ENCODE measurements at regions not wholly inside any gene's neighbourhood (a gene's known extent, or its start where the extent isn't known, plus 50 kb on each side); places are given as distances from the start of the nearest gene placed in this dataset.

DNA sequence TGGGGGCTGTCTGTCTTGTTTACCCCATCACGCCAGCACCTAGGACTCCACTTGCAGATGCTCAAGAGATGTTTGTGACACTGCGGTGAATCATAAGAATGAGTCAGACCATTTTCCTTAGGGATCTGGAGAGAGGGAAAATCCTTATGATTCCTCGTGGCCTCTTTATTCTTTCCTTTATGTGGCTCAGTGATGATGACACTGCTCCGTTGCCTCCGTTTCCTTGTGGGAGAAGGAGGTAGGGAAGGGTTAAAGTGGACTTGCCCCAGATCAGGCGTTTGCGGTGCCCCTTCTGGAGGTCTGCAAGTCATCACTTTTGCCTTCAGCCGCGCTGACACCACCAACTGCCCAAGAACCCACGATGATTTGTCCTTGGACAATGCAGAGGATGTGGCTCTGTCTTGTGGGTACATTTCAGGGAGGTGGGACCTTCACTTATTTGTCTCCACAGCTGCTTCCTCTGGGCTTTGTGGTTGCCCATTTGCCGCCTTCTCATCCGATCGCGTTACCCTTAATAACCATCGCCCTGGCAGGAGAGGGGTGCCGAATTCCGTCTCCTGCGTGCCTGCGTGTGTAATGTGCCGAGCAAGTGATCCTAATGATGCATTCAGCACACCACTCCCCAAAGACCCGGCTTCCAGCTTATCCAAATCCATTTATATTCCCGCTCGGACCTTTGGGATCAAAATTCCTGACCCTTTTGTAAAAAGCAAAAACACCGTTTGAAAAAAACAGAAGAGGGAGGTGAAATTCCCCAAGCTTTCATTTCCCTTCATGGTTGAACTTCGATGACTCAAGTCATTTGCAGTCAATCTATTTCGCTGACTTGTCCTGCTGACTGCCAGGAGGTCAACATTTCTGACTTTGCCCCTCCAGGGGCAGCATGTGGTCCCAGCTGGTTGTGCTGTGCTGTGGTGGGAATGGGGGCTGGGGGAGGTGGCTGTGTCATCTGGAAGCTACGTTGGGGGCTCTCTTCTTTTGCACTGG lies 87.2 kb upstream of the IRX3 start:
- H3K9ac ChIP-seq (ENCODE audit: low read depth, low read length) = no peak overlapping the region
- H3K27me3 ChIP-seq (ENCODE audit: control insufficient read depth, insufficient read depth, low read length) = no peaks in the 10 kb centered on the region
- H3K9me3 ChIP-seq (ENCODE audit: control insufficient read depth, insufficient read depth, low read length) = no peaks in the 10 kb centered on the region
- H3K27ac ChIP-seq (ENCODE audit: low read depth, low read length) = no peak overlapping the region
- H3K4me1 ChIP-seq (ENCODE audit: control insufficient read depth, insufficient read depth, low read length) = no peaks in the 10 kb centered on the region
- H3K4me3 ChIP-seq (ENCODE audit: low read depth, low read length) = no peak overlapping the region
- H3K36me3 ChIP-seq (ENCODE audit: control insufficient read depth, insufficient read depth, low read length) = no peaks in the 10 kb centered on the region

DNA sequence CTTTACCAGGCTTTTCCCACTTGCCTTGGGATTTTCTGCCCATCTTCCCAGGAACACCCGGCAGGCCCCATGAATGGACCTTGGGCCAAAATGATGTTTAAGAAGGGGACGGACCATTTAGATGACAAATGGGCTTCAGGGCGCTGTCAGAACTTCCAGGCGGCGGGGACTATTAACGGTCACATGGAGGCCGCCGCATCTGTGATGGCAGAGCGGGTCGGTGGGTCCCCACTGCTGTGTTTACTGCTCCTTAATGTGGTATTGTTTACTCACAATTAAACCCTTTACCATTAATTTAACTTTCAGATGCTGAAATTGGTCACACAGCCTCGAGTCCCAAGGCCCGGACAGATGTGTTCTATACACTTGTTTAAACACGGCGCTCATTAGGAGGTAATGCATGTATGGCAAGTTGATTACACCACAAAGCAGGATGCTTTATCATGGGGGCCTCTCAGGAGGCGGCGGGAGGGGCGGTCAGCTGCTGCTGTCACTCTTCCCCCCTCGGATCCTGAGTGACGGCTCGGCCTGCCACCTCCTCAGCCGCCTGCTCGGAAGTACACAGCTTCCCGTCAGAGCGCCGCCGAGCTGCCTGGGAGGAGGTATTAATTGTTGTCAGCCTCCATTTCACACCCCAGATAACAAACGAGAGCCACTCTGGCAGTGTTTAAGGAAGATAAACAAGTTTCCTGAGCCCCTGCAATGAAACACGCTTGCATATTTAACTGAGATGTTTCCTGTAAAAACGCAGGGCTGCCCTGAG lies 83.9 kb upstream of the IRX3 start:
- Histone ChIP-seq H3K27me3 (ENCODE audit: control insufficient read depth, insufficient read depth, low read length) (no peaks in the 10 kb centered on the region), H3K4me3 (ENCODE audit: low read depth, low read length) (no peak overlapping the region), H3K27ac (ENCODE audit: low read depth, low read length) (no peak overlapping the region), H3K9ac (ENCODE audit: low read depth, low read length) (no peak overlapping the region), H3K9me3 (ENCODE audit: control insufficient read depth, insufficient read depth, low read length) (no peaks in the 10 kb centered on the region), H3K4me1 (ENCODE audit: control insufficient read depth, insufficient read depth, low read length) (no peaks in the 10 kb centered on the region), H3K36me3 (ENCODE audit: control insufficient read depth, insufficient read depth, low read length) (no peaks in the 10 kb centered on the region)

DNA sequence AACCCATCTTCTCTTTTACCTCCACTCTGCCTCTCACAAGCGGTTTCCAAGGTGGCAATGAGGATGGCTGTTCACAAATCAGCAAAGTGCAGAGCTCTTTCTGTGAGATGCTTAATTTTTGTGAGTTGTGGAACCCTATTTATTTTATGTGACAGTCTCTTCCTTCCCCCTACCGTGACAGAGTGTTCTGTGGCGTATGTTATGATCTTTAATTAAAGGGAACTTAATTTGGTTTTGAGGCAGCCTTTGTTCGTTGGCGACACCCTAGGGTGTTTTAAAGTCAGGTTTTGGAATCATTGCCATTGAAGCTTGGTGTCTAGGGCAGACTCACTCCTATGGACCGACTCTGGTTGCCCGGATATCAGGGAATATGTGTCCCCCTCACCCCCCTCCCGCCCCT lies 83.3 kb upstream of the IRX3 start:
- Histone ChIP-seq H3K9me3 (ENCODE audit: control insufficient read depth, insufficient read depth, low read length) (no peaks in the 10 kb centered on the region), H3K4me1 (ENCODE audit: control insufficient read depth, insufficient read depth, low read length) (no peaks in the 10 kb centered on the region), H3K27ac (ENCODE audit: low read depth, low read length) (no peak overlapping the region), H3K27me3 (ENCODE audit: control insufficient read depth, insufficient read depth, low read length) (no peaks in the 10 kb centered on the region), H3K36me3 (ENCODE audit: control insufficient read depth, insufficient read depth, low read length) (no peaks in the 10 kb centered on the region), H3K9ac (ENCODE audit: low read depth, low read length) (no peak overlapping the region), H3K4me3 (ENCODE audit: low read depth, low read length) (no peak overlapping the region)

DNA sequence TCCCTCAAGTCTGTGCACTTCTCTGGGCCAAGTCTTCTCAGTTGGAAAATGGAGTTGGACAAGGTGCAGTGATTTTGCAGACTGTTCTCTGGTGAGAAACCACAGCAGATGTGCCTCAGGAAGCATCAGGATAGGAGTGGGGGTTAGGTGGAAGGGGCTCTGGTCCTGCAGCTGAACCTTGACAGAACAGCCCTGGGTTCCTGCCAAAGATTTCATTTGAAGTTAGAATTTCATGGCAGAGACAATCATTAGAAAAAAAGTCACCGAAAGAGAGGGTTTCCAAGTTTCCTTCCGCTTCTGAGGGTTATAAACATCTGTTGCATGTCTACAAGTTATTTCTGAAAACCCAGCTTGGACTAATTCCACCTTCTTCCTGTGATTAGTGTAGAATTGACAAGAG lies 80.4 kb upstream of the IRX3 start:
- Histone ChIP-seq H3K4me3 (ENCODE audit: low read depth, low read length) (no peak overlapping the region), H3K27ac (ENCODE audit: low read depth, low read length) (no peak overlapping the region), H3K9ac (ENCODE audit: low read depth, low read length) (no peak overlapping the region), H3K27me3 (ENCODE audit: control insufficient read depth, insufficient read depth, low read length) (no peaks in the 10 kb centered on the region), H3K36me3 (ENCODE audit: control insufficient read depth, insufficient read depth, low read length) (no peaks in the 10 kb centered on the region), H3K9me3 (ENCODE audit: control insufficient read depth, insufficient read depth, low read length) (no peaks in the 10 kb centered on the region), H3K4me1 (ENCODE audit: control insufficient read depth, insufficient read depth, low read length) (peaks cover 13% of the 10 kb centered on the region)

DNA sequence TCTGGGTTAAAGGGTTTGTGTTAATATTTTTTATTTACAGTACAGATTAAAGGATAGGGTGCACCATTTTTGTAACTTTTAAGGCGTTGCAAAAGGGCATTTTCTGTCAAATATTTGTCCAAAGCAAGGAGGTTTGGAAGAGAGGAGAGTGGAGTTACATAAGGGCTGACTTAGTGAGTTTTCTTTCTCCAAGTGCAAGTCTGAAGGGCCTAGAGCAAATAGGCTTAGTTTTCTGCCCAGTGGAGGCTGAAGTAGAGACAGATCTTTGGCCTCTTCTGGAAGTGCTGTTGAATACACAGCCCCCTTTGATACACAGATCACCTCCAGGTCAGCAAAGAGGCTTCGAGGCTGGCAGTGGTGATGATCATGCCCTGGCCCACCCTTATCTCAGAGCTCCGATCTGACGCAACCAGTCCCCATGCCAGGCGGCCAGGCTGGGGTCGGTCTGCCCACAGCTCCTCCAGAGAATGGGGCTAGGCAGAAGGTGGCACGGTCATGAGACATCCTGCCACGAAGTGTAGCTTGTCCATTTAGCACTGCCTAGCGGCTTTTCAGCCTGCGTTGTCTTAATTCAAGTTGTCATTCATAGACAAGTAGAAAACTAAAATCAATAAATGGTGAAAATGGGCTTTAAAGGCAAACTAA lies 79.5 kb upstream of the IRX3 start:
- Histone ChIP-seq H3K9me3 (ENCODE audit: control insufficient read depth, insufficient read depth, low read length) (no peaks in the 10 kb centered on the region), H3K4me1 (ENCODE audit: control insufficient read depth, insufficient read depth, low read length) (peaks cover 13% of the 10 kb centered on the region), H3K27ac (ENCODE audit: low read depth, low read length) (no peak overlapping the region), H3K9ac (ENCODE audit: low read depth, low read length) (no peak overlapping the region), H3K27me3 (ENCODE audit: control insufficient read depth, insufficient read depth, low read length) (no peaks in the 10 kb centered on the region), H3K36me3 (ENCODE audit: control insufficient read depth, insufficient read depth, low read length) (no peaks in the 10 kb centered on the region), H3K4me3 (ENCODE audit: low read depth, low read length) (no peak overlapping the region)

DNA sequence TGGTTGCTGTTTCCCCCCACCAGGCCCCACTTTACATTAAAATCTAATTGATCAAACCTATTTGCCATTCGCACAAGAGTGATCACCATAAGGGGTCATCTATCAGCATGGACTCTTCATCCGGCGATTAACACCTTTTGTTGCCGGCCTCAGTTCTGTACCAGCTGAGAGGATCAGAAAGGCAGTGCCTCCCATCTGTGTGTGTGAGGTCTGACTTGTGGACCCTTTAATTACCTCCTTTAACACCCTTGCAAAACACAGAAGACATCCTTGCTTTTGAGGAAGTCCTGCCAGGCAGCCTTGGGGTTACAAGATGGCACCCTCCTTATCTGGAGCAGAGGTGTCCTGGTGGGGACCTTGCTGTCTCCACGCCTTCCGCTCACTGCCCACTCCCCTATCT lies 77.2 kb upstream of the IRX3 start:
- H3K36me3 ChIP-seq (ENCODE audit: control insufficient read depth, insufficient read depth, low read length) = no peaks in the 10 kb centered on the region
- H3K4me3 ChIP-seq (ENCODE audit: low read depth, low read length) = no peak overlapping the region
- no peak overlapping the region for H3K27ac ChIP-seq (ENCODE audit: low read depth, low read length)
- no peak overlapping the region for H3K9ac ChIP-seq (ENCODE audit: low read depth, low read length)
- no peaks in the 10 kb centered on the region for H3K9me3 ChIP-seq (ENCODE audit: control insufficient read depth, insufficient read depth, low read length)
- no peaks in the 10 kb centered on the region for H3K27me3 ChIP-seq (ENCODE audit: control insufficient read depth, insufficient read depth, low read length)
- H3K4me1 ChIP-seq (ENCODE audit: control insufficient read depth, insufficient read depth, low read length) = peaks cover 23% of the 10 kb centered on the region

DNA sequence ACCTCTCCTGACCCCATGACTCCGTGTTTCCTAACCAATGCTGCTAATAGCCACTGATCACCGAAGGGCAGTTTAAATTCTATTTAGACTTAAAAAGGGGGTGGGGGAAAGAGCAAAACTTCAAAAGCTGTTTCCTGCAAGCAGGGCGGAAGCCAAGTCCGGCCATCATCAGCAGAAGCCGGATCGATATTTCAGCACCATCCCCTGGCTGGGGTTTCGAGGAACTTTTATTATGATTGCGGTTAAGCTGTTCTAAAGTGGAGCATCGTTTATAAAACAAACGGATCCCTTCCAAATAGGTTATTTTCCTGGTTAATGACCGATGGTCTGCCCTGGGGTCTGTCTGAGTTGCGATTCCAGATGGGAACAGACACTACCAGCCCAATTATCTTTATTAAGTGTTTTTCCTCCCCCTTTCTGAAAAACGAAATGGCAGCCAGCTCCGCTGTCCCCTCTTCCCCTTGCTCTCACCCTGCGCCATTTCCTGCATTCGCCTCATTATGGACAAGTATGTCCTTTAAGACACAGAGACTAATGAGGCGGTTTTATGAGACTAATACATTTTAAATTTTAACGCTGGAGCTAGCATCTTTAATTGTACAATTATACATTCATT lies 76.1 kb upstream of the IRX3 start:
- no peak overlapping the region for H3K9ac ChIP-seq (ENCODE audit: low read depth, low read length)
- no peak overlapping the region for H3K27ac ChIP-seq (ENCODE audit: low read depth, low read length)
- peaks cover 23% of the 10 kb centered on the region for H3K4me1 ChIP-seq (ENCODE audit: control insufficient read depth, insufficient read depth, low read length)
- no peaks in the 10 kb centered on the region for H3K27me3 ChIP-seq (ENCODE audit: control insufficient read depth, insufficient read depth, low read length)
- no peaks in the 10 kb centered on the region for H3K9me3 ChIP-seq (ENCODE audit: control insufficient read depth, insufficient read depth, low read length)
- H3K36me3 ChIP-seq (ENCODE audit: control insufficient read depth, insufficient read depth, low read length) = no peaks in the 10 kb centered on the region
- no peak overlapping the region for H3K4me3 ChIP-seq (ENCODE audit: low read depth, low read length)

DNA sequence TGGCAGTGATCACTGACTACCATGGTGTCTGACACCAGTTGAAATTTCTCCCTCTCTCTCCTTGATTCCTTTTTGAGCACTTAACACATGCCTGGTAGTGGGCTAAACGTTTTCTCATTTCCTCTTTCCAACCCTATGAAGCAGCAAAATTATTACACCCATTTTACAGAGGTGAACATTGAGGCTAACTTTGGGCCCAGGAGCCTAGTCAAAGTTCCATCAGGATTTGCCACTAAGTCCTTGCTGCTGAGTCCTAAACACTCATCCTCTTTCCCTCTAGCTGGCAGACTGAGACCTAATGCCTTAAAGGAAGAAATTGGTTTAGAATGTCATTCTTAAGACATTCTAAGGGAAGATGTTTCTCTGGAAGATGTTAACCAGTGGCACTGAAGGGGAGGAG lies 74.7 kb upstream of the IRX3 start:
- H3K27me3 ChIP-seq (ENCODE audit: control insufficient read depth, insufficient read depth, low read length) = no peaks in the 10 kb centered on the region
- no peak overlapping the region for H3K27ac ChIP-seq (ENCODE audit: low read depth, low read length)
- H3K9ac ChIP-seq (ENCODE audit: low read depth, low read length) = no peak overlapping the region
- H3K4me1 ChIP-seq (ENCODE audit: control insufficient read depth, insufficient read depth, low read length) = peaks cover 23% of the 10 kb centered on the region
- H3K9me3 ChIP-seq (ENCODE audit: control insufficient read depth, insufficient read depth, low read length) = no peaks in the 10 kb centered on the region
- H3K4me3 ChIP-seq (ENCODE audit: low read depth, low read length) = no peak overlapping the region
- H3K36me3 ChIP-seq (ENCODE audit: control insufficient read depth, insufficient read depth, low read length) = no peaks in the 10 kb centered on the region

DNA sequence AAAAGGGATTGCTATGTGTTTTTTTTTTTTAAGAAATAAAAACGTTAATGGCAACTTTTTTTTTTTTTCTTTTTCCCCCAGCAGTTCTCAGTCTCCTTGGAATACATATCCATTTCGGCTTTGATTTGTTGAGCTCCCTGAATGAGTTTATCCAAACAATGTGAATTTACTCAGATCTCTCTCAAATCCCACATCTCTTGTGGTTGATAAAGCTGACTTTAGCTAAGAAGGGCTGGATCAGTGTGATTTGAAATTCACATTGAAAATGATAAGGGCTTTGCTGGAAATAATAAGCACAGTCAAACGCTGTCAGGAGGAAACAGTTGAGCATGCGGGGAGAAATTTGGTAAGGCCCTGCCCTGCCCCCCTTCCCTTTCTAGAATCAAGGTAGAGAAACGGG lies 74.1 kb upstream of the IRX3 start:
- Histone ChIP-seq H3K4me3 (ENCODE audit: low read depth, low read length) (no peak overlapping the region), H3K9me3 (ENCODE audit: control insufficient read depth, insufficient read depth, low read length) (no peaks in the 10 kb centered on the region), H3K27me3 (ENCODE audit: control insufficient read depth, insufficient read depth, low read length) (no peaks in the 10 kb centered on the region), H3K4me1 (ENCODE audit: control insufficient read depth, insufficient read depth, low read length) (peaks cover 23% of the 10 kb centered on the region), H3K9ac (ENCODE audit: low read depth, low read length) (no peak overlapping the region), H3K36me3 (ENCODE audit: control insufficient read depth, insufficient read depth, low read length) (no peaks in the 10 kb centered on the region), H3K27ac (ENCODE audit: low read depth, low read length) (no peak overlapping the region)

DNA sequence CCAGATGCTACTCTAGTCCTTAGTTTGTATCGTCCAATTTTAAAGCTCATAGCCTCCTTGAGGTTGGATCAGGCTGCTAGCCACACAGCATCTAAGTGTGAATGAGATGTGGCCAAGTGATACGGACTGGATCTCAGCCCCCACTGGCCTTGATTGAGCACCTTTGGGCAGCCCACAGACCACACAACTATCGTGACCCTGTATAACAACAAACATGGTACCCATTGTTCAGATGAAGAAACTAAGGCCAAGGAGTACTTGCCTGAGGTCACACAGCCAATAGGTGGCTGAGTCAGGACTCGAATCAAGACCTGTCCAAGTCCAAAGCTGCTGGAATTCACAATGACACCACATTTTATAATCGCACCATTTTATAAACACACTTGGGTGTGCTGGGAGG lies 73.0 kb upstream of the IRX3 start:
- Histone ChIP-seq H3K27ac (ENCODE audit: low read depth, low read length) (no peak overlapping the region), H3K9ac (ENCODE audit: low read depth, low read length) (no peak overlapping the region), H3K4me1 (ENCODE audit: control insufficient read depth, insufficient read depth, low read length) (peaks cover 23% of the 10 kb centered on the region), H3K9me3 (ENCODE audit: control insufficient read depth, insufficient read depth, low read length) (peaks cover 6% of the 10 kb centered on the region; the same call in 1 of the 2 replicates), H3K36me3 (ENCODE audit: control insufficient read depth, insufficient read depth, low read length) (no peaks in the 10 kb centered on the region), H3K4me3 (ENCODE audit: low read depth, low read length) (no peak overlapping the region), H3K27me3 (ENCODE audit: control insufficient read depth, insufficient read depth, low read length) (no peaks in the 10 kb centered on the region)

Measured in HUES48 (cell line).